ENCODE measurements at regions not wholly inside any gene's neighbourhood (a gene's known extent, or its start where the extent isn't known, plus 50 kb on each side); places are given as distances from the start of the nearest gene placed in this dataset.
"Not testable (repeated sequence)": the region's sequence is repeated elsewhere in the genome, so short reads cannot be mapped to it uniquely, and the experiment has no call there.

DNA sequence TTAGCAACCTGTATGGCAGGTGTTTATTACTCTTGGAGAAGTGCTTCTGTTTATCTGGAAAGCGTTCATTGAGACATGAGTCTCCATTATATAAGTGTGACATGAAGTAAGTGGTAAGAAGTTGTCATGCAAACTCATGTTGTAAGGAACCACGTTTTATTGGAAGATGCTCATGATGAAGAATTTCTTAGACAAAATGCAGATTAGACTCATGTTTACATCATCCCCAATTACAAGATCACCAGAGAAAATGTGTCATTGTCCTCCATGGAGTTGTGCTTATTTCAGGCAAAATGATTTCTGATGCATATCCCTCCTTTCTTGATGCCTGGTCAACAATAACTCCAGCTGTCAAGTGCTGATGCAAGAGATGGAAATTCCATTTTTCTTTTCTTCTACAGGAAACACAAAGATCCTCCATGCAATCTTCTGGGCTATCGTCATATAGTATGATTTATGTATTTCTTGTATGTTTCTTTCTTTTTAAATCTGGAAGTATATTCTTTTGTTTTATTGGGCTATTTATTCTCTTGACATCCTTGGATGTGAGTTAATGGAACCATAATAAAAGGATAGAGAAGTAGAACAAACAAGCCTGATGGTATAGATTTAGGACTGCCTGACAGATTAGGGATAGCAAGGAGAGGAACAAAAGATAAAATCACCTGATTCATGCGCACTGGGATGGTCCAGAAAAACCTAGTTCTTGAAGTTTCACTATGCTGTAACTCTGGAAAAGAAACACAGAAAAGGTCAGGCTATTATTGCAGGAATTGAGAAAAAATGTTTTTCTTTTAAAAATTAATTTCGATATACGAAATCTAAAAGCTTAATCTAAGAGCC, 50.7 kb upstream of the DIAPH3 start:
- no peak for DNase-seq

DNA sequence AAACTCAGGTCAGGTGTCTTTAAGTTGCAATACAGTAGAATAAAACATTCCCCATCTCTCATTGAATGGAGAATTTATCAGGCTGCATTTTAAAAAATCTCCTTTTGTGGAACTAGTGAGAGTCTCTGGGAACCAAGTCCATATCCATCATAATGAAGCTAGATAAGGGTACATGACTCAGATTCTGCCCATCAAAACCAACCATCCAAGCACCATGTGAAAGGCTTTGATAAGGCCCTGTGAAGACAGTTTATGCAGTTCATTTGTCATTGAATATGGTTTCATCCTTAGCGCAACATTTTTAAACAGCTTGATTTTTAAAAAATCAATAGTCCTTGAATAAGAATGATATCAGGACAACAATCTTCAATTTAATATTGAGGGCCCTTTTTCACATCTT, 56.3 kb upstream of the DIAPH3 start:
- DNase-seq, result no peak

DNA sequence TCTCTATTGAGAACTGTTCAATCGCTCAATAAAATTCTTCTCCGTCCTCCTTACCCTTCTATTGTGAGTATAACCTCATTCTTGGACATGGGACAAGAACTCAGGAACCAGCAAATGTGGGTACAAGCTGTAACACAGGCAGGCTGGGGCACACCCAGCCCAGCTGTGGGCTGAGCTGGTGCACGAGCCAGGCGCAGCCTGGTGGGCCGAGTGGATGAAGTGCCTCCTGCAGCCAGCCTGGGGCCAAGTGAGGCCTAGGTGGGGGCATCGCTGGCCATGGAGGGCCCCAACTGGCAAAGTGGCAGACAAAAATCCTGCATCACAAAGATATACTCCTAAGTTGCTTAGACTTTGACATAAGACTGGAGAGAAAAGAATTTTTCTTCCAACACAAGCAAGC, 57.9 kb upstream of the DIAPH3 start:
- DNase-seq, result no peak

DNA sequence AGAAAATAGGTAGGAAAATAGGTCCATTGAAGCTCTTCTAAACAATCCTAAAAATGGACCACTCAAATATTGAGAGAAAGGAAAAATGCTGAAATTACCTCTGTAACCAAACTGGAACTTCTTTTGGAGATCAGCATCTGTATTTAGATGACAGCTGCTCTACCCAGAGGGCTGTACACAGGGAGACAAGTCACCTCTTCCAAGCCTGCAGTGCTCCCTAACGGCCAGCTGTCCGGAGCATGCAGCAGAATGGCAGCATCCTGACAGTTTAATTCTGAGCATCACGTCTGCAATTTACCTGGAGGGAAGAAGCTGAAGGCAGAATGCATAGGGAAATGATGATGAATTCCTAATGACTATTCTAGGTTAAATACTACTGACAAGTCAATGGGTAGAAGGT, 62.8 kb upstream of the DIAPH3 start:
- no peak for DNase-seq

DNA sequence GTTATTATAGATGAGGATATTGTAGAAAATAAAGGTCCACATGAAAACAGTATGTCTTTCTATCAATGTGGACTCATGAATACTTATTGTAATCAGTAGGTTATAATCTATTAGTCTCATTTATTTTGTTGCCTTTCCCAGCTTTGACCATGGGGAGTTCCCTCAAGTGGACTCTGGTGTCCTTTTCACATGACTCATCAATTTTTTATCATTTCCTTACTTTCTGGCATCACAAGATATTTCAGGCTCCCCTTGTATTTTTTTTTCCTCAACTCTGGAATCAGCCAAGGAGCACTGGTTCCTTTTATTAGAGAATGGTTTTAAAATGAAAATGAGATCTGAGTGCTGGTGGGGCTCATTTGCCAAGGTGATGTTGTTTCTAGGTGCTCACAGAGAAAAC, 63.4 kb upstream of the DIAPH3 start:
- DNase-seq, result no peak

DNA sequence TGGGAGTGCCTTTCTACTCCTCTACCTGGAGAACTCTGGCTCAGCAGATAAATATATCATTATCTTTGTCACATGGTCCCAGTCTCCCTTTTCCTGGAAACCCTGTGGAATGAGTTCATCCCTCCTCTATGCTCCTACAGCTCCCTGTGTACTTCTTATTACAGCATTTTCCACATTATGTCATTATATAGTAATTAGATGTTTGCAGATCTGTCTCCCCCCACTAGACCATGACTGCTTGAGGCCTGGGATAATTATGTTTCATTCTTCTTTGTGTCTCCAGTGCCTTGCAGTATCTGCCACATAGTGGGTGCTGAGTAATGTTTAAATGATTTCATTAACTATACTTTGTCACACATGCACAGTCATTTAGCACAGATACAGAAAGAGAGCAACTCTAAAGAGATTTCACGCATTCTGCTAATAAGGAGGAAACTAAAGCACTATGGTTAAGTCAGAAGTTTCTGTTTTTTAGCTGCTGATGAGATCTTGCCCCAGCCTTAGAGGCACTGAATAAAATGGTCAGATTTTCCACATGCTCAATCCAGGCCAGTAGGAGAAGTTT, 66.1 kb upstream of the DIAPH3 start:
- DNase-seq, result no peak

DNA sequence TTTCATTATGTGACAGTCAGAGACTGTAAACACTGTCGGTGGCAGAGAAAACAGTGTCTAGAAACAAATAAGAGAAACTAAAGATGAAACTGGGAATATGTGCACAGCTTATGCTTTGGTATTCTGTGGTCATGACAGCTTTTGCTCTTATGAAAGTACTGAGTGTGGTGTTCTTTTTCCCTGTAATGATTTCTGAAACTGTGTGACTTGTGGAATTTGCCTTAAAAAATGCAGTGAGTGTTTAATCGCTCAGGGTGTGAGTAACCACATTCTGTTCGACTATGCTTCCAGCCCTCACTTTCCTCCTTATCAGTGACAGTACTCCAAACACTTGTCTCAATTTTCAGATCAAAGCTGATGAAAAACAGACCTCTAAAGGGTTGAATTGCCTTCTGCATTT, 66.9 kb upstream of the DIAPH3 start:
- no peak for DNase-seq

DNA sequence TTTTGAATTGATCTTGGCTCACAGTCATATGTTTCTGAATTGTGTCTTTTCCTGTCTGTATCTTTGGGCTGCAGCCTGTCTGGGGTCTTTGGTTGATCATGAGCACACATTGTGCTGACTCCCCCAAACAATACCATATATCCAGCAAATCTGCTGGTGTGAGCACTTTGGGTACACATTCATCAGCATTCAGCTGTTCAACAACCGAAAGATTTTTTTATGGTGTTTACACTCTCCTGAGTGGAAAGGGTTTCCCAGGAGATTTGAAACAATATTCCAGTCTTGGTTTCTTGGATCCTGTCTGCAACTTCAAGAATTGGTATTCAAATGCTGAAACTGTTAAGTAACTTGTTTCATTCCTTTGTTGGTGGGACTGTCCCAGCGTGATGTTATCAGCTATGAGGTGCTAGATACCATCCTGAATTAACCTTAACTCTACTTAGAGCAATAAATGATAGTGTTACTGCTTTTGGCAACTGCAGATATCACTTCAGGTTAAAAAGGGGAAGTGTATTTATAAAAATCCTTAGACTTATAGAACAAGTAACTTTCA, 78.4 kb upstream of the DIAPH3 start:
- no peak for DNase-seq

DNA sequence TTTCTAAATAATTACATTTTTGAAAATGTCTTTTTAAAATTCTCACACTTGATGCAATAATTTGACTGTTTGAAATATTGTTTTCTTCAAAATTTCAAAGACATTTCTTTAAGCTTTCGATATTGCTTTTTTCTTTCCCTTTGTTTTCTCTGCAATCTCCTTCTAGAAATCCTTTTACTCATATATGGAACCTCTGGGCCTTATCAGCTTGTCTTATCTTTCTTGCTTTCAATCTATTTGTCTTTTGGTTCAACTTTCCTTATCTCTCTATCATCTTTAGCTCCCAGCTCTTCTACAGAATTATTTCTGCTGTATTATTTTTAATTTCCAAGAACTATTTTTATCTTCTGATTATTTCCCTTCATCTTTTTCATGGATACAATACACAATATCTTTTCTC, 80.7 kb upstream of the DIAPH3 start:
- DNase-seq, result no peak

DNA sequence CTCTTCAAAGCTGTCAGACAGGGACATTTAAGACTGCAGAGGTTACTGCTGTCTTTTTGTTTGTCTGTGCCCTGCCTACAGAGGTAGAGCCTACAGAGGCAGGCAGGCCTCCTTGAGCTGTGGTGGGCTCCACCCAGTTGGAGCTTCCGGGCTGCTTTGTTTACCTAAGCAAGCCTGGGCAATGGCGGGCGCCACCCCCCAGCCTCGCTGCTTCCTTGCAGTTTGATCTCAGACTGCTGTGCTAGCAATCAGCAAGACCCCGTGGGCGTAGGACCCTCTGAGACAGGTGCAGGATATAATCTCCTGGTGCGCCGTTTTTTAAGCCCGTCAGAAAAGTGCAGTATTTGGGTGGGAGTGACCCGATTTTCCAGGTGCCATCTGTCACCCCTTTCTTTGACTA, 87.7 kb upstream of the DIAPH3 start:
- DNase-seq, result not testable (repeated sequence)

DNA sequence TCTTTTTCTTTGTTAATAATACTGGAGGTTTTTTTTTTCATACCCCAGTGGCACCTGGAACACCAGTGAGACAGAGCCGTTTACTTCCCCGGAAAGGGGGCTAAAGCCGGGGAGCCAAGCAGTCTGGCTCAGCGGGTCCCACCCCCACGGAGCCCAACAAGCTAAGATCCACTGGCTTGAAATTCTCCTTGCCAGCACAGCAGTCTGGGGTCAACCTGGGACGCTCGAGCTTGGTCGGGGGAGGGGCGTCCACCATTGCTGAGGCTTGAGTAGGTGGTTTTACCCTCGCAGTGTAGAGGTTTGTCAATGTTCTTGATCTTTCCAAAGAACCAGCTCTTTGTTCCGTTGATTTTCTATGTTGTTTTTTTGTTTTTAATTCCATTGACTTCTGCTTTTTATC, 94.6 kb upstream of the DIAPH3 start:
- DNase-seq, result no peak

DNA sequence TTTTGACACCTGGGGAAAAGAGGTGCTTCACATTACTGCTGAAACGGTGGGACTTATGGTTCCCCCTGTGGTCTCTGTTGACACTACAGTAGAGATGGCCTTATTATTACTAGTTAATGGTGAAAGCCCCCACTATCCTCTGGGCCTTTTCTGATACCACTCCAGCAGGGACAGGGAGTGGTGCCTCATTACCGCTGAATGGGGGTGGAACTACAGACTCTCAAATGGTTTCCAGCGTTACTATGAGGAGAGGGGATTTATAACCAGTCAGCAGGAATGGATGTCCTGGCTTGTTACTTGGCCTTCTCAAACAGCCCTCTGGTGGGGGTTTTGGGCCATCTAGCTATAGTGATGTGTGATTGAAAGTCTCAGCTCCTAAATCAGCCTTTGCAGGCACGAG, 96.7 kb upstream of the DIAPH3 start:
- no peak for DNase-seq

DNA sequence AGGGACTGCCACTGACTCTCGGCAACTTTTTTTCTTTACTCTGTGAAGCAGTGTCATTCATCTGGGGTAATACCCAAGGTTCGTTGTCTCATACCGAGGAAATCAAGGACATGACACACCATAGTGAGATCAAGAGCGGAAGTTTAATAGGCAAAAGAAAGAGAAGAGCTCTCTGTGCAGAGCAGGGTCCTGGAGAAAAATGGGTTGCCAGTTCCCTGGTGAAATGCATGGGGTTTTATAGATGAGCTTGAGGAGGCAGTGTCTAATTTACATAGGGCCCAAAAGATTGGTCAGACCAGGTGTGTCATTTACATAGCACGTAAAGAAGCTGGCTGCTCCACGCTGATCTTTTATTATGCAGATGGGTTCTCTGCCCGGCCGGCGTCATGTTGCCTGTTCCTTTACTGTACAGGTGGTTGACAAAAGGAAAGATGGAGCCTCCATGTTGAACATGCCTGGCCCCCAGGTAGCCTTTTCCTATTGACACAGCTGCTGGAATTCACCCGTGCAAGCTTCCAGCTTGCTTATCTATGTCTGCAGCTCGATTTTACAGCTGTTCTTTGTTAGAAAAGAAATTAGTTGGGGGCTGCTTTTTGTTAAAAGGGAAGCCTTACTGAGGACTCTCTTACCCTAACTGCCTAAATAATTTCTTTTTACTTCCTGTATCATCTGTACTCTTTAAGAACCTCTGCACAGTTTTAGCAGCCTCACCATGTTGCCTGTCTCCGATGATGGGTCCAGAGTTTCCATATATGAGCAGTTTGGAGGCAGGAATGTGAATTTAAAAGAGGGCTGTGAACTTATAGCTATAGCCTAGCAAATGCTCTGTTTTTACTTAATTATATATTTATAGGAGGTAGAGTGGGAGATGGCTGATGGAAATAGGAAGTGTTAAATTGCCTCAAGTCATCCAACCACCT, 98.0 kb upstream of the DIAPH3 start:
- DNase-seq, result no peak

DNA sequence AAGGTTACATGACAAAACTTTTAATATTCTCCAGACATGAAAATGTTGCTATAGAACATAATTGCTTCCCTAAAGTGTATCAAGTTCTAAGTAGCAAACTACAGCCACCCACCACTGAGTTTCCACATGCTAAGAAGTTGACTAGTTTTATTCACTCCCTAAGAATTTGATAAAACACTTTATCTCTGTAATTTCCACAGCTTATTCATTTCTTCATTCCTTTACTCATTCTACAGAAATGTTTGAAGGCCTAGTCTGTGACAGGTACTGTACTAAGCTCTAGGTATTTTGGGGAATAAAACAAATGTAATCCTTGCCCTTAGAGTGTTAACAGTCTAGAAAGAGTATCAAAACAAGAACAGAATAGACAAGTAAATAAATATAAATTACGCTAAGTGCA, 101.8 kb upstream of the DIAPH3 start:
- no peak for DNase-seq

DNA sequence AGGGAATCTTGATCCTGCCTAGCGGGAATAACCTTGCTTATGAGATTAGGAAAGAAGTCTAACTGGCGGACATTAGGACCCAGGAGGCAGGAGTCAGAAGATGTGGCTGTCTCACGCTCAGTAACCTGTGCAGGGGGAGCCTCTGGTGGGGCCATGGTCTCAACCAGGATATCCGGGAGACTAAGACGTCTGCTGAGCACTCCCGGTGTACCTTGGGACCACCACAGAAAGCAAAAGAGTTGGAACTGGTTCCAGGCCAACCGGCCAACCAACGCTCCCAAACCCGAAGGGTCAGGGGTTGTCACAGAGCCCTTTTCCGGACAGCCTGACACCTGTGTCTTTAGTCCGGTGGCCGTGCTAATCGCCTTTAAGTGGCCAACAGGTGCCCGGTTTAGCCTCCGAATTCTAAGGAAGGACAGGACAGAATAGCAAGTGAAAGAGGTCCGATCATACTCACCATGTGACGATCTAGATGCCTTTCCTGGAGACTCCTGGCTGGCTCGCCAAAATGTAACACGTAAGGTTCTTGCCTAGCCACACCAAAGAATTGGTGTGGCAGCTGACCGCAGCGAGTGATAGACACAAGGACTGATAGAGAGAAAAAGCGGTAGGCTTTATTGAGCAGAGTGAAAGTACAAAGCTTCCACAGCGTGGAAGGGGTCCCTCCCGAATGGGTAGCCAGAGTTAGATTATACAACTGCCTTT, 103.9 kb upstream of the DIAPH3 start:
- peak; percentile 33 for DNase-seq

DNA sequence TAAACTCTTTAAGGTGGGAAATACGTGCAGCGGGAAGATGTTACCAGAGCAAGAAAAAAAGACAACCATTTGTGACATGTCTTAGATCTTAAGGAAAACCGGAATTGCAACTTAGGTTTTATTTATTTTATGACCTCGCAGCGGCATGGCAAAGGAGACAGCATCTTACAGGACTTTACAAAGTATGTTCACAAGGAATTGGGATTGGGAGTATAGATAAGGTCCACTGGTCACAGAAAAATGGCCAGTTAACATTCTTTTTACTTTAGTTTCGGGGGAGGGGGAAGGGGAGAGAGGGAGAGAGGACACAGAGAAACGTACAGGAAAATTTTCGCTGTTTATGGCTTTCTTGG, 104.5 kb upstream of the DIAPH3 start:
- no peak for DNase-seq

DNA sequence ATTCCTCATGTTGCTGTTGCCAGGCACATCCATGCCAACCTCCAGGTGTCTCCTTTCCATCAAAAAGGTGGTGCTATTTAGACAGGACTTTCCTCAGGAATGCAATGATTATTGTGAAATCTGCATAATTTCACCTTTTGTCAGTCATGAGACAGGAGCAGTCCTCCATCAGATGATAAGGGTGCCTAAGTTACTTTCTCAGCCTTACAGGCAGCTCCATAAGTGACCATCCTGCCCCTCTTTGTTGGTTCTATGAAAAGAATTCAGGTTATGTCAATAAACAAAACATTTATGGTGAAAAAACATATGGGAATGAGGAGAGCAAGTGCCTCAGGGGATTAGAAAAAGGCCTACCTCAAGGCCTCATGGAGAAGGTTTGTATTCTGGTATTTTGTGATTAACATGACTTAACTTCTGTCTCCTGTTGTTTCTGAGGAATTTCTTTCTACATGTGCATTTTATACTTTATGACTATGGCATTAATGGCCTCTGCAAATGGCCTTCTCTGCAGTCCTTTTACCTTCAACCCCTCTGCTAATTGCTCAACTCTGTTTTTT, 110.3 kb upstream of the DIAPH3 start:
- DNase-seq, result no peak

DNA sequence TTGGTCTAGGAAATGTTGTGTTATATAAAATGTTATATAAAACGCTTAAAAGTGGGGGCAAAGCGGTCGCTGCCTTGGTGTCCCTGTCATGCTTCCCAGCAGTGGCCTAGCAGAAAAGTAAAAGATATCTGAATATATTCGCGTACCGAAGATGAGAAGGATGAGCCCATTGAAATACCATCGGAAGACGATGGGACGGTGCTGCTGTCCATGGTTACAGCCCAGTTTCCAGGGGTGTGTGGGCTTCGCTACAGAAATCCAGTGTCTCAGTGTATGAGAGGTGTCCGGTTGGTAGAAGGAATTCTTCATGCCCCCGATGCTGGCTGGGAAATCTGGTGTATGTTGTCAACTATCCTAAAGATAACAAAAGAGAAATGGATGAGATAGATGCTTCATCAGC, 110.9 kb upstream of the DIAPH3 start:
- DNase-seq, result no peak

DNA sequence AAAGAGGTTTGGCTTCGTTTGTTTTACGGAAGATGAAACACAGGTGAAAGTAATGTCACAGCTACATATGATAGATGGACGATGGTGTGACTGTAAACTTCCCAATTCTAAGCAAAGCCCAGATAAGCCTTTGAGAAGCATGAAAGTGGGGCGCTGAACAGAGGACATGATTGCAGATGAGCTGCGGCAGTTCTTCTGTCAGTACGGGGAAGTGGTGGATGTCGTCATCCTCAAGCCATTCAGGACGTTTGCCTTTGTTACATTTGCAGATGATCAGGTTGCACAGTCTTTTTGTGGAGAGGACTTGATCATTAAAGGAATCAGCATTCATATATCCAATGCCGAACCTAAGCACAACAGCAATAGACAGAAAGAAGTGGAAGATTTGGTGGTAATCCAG, 111.5 kb upstream of the DIAPH3 start:
- no peak for DNase-seq

DNA sequence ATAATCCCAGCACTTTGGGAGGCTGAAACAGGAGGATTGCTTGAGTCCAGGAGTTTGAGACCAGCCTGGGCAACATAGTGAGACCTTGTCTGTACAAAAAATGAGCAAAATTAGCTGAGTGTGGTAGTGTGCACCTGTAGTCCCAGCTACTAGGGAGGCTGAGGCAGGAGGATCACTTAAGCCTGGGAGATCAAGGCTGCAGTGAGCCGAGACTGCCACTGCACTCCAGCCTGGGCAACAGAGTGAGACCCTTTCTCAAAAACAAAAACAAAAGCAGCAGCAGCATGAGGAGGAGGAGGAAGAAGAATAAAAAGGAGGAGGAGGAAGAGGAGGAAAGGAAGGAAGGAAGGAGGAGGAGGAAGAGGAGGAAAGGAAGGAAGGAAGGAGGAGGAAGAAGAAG, 116.5 kb upstream of the TDRD3 start:
- not testable (repeated sequence) for DNase-seq

DNA sequence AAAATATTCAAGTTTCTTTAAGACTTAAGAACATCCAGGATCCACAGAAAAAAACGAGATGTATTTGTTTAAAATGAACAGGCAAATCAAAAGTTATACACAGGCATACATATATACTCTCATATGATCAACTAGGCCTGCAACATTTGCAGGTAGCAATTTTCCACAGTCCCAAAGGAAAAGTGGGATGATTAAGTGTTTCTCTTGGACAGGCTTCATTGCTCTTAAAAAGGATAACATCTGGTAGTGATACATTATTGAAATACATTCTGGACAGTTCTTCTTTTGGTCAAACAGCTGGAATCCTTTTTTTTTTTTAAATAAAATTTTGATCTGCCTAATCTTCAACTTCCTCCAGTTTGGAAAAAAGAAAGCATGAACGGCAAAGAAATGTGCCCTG, 114.8 kb upstream of the TDRD3 start:
- DNase-seq, result no peak

DNA sequence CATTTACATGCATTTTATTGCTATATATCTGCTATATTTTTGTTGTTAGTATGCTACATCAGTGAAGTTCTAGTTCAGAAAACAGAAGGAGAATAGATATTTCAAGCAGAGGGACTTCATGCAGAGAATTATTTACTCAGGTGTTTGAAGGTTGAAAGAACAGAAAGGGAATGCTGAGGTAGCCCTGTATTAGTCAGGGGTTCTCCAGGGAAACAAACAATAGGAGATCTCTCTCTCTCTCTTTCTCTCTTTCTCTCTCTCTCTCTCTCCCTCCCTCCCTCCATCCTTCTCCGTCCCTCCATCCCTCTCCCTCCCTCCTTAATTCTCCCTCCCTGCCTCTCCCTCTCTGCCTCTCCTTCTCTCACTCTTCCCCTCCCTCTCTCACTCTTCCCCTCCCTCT, 114.3 kb upstream of the TDRD3 start:
- DNase-seq, result no peak

DNA sequence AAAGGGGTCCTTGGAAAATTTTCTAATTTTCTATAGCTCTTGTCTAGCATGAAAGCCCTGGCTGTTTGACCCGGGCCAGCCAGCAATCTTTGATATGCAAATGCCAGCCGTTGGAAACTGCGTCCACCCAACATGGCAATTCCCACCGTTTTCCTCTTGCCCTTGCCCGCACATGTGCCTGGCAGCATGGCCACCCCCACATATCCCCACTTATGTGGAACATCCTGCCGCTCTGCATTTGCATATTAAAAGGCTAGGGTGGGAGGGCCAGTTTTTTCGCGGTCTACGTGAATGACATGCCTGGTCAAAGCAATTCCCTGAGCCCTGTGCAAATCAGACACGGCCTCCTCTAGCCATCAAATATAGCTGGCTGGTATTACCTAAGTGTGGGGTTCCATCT, 110.3 kb upstream of the TDRD3 start:
- no peak for DNase-seq
